ENCODE measurements at regions not wholly inside any gene's neighbourhood (a gene's known extent, or its start where the extent isn't known, plus 50 kb on each side); places are given as distances from the start of the nearest gene placed in this dataset.
"Not testable (repeated sequence)": the region's sequence is repeated elsewhere in the genome, so short reads cannot be mapped to it uniquely, and the experiment has no call there.

- Histone ChIP-seq H3K4me3 (no peak overlapping the region), H3K4me1 (replicated peaks) (peaks cover 45% of the 10 kb centered on the region), H3K27ac (no peak overlapping the region)
These were observed 89.0 kb upstream of the LHX1 start for GRCh38 chr17:36848008-36848902.

DNA sequence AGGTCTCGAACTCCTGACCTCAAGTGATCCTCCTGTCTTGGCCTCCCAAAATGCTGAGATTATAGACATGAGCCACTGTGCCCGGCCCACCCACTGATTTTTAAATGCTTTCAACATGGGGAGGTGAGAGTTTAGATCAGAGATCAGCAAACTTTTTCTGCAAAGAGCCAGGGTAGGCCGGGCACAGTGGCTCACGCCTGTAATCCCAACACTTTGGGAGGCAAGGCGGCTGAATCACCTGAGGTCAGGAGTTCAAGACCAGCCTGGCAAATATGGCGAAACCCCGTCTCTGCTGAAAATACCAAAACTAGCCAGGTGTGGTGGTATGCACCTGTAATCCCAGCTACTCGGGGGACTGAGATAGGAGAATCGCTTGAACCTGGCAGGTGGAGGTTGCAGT, 88.3 kb upstream of the LHX1 start:
- H3K4me3 ChIP-seq; H3K9me3 ChIP-seq (replicated peaks); DNase-seq (ENCODE audit: low read depth in 1 of 2, low spot score in 2 of 2); H3K36me3 ChIP-seq; H3K27ac ChIP-seq; H3K27me3 ChIP-seq (replicated peaks): not testable (repeated sequence)
- peaks cover 46% of the 10 kb centered on the region for H3K4me1 ChIP-seq (replicated peaks)

More at GRCh38 chr17:36848008-36848902, 89.0 kb upstream of the LHX1 start:
- Histone ChIP-seq H3K36me3 (no peaks in the 10 kb centered on the region), H3K9me3 (replicated peaks) (no peaks in the 10 kb centered on the region), H3K27me3 (replicated peaks) (no peaks in the 10 kb centered on the region)
- DNase-seq (ENCODE audit: low read depth in 1 of 2, low spot score in 2 of 2): no peak

DNA sequence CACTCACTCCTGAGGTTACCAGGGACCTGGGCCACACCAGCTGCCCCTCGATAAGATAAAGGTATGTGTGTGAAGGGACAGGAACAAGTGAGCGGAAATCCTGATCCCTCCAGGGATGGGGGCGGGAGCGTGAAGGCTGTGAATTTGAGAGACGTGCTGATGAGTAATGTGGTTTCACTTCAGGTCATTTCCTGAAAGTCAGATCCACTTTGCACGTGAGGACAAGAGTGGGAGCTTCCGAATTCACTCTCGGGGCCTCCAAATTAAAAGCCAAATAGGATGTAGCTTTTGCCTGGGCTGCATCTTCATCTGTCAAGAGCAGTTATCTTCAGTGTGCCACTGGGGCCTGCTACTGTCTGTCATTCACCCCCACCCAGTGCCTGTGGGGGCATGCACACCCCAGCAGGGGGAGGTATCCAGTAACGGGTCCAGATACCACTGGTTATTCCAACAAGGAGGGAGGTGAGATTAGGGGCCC, 87.4 kb upstream of the LHX1 start:
- peaks cover 46% of the 10 kb centered on the region for H3K4me1 ChIP-seq (replicated peaks)
- peak overlapping the region; percentile 89 for H3K27ac ChIP-seq
- no peaks in the 10 kb centered on the region for H3K9me3 ChIP-seq (replicated peaks)
- DNase-seq (ENCODE audit: low read depth in 1 of 2, low spot score in 2 of 2): peak; percentile 54 to 68
- H3K27me3 ChIP-seq (replicated peaks): no peaks in the 10 kb centered on the region
- no peaks in the 10 kb centered on the region for H3K36me3 ChIP-seq
- no peak overlapping the region for H3K4me3 ChIP-seq

GRCh38 chr17:36850790-36851189, 86.5 kb upstream of the LHX1 start:
- Histone ChIP-seq H3K4me3 (no peak overlapping the region), H3K4me1 (replicated peaks) (peaks cover 46% of the 10 kb centered on the region), H3K27me3 (replicated peaks) (no peaks in the 10 kb centered on the region), H3K27ac (peak overlapping the region; percentile 89), H3K9me3 (replicated peaks) (no peaks in the 10 kb centered on the region), H3K36me3 (no peaks in the 10 kb centered on the region)
- DNase-seq (ENCODE audit: low read depth in 1 of 2, low spot score in 2 of 2): peak; percentile 74 to 78

- Histone ChIP-seq H3K4me1 (replicated peaks) (peaks cover 46% of the 10 kb centered on the region), H3K4me3 (no peak overlapping the region), H3K36me3 (no peaks in the 10 kb centered on the region), H3K27me3 (replicated peaks) (no peaks in the 10 kb centered on the region), H3K27ac (peak overlapping the region; percentile 89), H3K9me3 (replicated peaks) (no peaks in the 10 kb centered on the region)
- DNase-seq (ENCODE audit: low read depth in 1 of 2, low spot score in 2 of 2): peak; percentile 61 to 80
These were observed 86.0 kb upstream of the LHX1 start for GRCh38 chr17:36851250-36851649.

DNA sequence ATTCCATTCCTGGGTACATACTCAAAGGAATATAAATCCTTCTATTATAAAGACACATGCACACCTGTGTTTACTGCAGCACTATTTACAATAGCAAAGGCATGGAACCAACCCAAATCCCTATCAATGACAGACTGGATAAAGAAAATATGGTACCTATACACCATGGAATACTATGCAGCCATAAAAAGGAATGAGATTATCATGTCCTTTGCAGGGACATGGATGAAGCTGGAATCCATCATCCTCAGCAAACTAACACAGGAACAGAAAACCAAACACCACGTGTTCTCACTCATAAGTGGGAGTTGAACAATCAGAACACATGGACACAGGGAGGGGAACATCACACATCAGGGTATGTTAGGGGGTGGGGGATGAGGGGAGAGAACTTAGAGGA, 84.8 kb upstream of the LHX1 start:
- H3K9me3 ChIP-seq (replicated peaks); H3K36me3 ChIP-seq; H3K27me3 ChIP-seq (replicated peaks); DNase-seq (ENCODE audit: low read depth in 1 of 2, low spot score in 2 of 2); H3K27ac ChIP-seq; H3K4me3 ChIP-seq: not testable (repeated sequence)
- H3K4me1 ChIP-seq (replicated peaks): peaks cover 40% of the 10 kb centered on the region

- no peak overlapping the region for H3K27ac ChIP-seq
These were observed 82.3 kb upstream of the LHX1 start for GRCh38 chr17:36854982-36855381.

DNA sequence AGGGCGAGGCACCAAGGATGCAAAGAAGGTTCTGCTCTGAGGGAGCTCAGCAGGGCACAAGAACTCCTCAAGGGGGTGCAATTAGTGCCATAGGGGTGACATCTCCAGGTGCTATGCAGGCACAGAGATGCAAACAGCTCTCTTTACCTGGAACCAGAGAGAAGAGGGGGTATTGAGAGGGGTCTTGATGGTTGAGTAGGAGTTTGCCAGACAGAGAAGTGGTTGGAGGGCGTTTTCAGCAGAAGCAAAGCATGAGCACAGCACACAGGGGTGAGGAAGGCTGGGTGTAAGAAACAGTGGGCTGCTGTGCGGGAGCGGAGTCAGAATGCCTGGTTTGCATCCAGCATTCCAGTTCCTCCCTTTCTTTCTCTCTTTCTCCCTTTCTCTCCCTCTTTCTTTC, 81.8 kb upstream of the LHX1 start:
- Histone ChIP-seq H3K27me3 (replicated peaks) (no peaks in the 10 kb centered on the region), H3K4me3 (no peak overlapping the region), H3K9me3 (replicated peaks) (no peaks in the 10 kb centered on the region), H3K27ac (no peak overlapping the region), H3K4me1 (replicated peaks) (peaks cover 26% of the 10 kb centered on the region), H3K36me3 (no peaks in the 10 kb centered on the region)
- no peak for DNase-seq (ENCODE audit: low read depth in 1 of 2, low spot score in 2 of 2)

More at GRCh38 chr17:36854982-36855381, 82.3 kb upstream of the LHX1 start:
- no peak for DNase-seq (ENCODE audit: low read depth in 1 of 2, low spot score in 2 of 2)
- Histone ChIP-seq H3K4me3 (no peak overlapping the region), H3K27me3 (replicated peaks) (no peaks in the 10 kb centered on the region), H3K9me3 (replicated peaks) (no peaks in the 10 kb centered on the region), H3K4me1 (replicated peaks) (peaks cover 31% of the 10 kb centered on the region), H3K36me3 (no peaks in the 10 kb centered on the region)

DNA sequence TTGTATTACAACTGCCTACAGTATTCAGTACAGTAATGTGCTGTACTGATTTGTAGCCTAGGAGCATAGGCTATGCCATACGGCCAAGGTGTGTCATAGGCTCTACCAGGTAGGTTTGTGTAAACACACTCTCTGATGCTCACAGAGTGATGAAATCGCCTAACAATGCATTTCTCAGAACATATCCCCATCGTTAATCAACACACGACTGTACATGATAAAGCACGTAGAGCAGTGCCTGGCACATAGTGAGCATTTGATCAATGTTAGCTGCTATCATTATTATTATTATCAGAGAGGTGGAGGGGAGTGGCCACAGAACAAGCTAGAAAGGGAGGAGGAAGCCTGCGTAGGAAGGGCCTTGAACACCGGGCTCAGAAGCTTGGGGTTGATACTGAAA, 81.1 kb upstream of the LHX1 start:
- Histone ChIP-seq H3K36me3 (no peaks in the 10 kb centered on the region), H3K9me3 (replicated peaks) (no peaks in the 10 kb centered on the region), H3K27ac (no peak overlapping the region), H3K4me3 (no peak overlapping the region), H3K27me3 (replicated peaks) (no peaks in the 10 kb centered on the region), H3K4me1 (replicated peaks) (peaks cover 18% of the 10 kb centered on the region)
- no peak for DNase-seq (ENCODE audit: low read depth in 1 of 2, low spot score in 2 of 2)

DNA sequence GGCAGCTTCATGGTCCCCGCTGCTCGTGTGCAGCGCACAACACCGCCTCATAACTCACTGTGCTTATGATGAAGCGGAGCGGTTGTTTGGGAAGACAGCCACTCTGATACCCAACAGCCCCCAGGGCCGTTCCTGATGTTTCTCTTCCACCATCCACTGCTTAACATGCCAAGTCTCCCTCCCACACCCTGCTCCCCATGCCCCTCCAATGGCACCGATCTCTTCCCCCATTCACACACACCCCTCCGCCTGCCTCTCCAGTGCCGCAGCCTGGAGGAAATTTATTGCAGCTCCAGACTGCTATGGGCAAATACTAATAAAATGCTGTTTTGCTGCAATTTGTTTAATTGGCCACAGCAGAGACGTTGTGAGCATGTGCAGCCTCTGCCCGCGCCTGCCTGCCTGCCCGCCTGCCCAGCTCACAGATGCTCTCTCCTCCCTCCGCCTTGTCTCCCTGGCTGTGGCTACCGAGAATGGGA, 80.3 kb upstream of the LHX1 start:
- Histone ChIP-seq H3K4me1 (replicated peaks) (peaks cover 12% of the 10 kb centered on the region), H3K27me3 (replicated peaks) (no peaks in the 10 kb centered on the region), H3K4me3 (no peak overlapping the region), H3K36me3 (no peaks in the 10 kb centered on the region), H3K27ac (no peak overlapping the region), H3K9me3 (replicated peaks) (no peaks in the 10 kb centered on the region)
- no peak for DNase-seq (ENCODE audit: low read depth in 1 of 2, low spot score in 2 of 2)

- no peak overlapping the region for H3K4me3 ChIP-seq
- no peaks in the 10 kb centered on the region for H3K27me3 ChIP-seq (replicated peaks)
- peaks cover 12% of the 10 kb centered on the region for H3K4me1 ChIP-seq (replicated peaks)
- no peak overlapping the region for H3K27ac ChIP-seq
- H3K36me3 ChIP-seq: no peaks in the 10 kb centered on the region
- no peaks in the 10 kb centered on the region for H3K9me3 ChIP-seq (replicated peaks)
- no peak for DNase-seq (ENCODE audit: low read depth in 1 of 2, low spot score in 2 of 2)
These were observed 79.6 kb upstream of the LHX1 start for GRCh38 chr17:36857698-36858097.

DNA sequence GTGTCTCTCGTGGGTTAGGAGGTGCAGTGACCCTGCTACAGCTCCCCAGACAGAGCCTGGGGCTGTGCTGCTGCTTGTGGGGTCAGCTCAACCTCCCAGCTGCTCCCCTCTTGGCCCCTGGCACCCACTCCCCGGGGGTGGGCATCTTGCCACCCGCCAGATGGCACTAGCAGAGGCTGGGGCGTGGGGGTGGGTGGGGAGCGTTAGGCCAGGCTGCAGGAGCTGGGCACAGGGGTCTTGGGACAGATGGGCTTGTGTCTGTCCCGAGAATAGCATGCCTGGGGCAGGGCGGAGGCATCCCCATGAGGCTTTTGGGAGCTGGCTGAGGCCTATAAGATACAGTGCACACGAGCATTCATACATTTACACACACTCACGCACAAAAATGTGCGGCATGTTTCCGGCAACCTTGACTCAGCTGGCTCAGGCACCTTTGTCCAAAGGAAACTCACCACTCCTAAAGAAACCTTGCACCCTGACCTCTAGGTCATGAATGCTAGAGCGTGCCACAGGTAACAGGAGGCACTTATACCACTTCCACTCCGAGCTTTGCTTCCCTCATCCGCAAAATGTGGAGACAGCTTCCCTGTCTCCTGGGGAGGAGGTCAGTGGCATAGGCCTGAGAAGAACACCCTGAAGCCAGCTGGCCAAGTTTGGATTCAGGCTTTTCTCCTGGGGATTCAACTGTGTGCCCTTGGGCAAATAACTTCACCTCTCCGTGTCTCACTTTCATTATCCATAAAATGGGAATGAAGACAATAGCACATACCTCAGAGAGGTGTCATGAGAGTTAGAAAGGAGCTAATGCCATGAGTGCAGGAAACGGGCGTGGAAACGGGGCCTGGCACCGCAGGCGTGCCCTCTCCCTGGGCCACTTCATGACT, 78.9 kb upstream of the LHX1 start:
- DNase-seq (ENCODE audit: low read depth in 1 of 2, low spot score in 2 of 2): no peak
- no peaks in the 10 kb centered on the region for H3K9me3 ChIP-seq (replicated peaks)
- H3K27me3 ChIP-seq (replicated peaks): no peaks in the 10 kb centered on the region
- H3K36me3 ChIP-seq: no peaks in the 10 kb centered on the region
- H3K4me3 ChIP-seq: no peak overlapping the region
- H3K4me1 ChIP-seq (replicated peaks): peaks cover 9% of the 10 kb centered on the region
- no peak overlapping the region for H3K27ac ChIP-seq

- Histone ChIP-seq H3K9me3 (replicated peaks) (no peaks in the 10 kb centered on the region), H3K27me3 (replicated peaks) (no peaks in the 10 kb centered on the region), H3K4me3 (no peak overlapping the region), H3K4me1 (replicated peaks) (peaks cover 9% of the 10 kb centered on the region), H3K36me3 (no peaks in the 10 kb centered on the region), H3K27ac (no peak overlapping the region)
- no peak for DNase-seq (ENCODE audit: low read depth in 1 of 2, low spot score in 2 of 2)
These were observed 78.3 kb upstream of the LHX1 start for GRCh38 chr17:36859003-36859300.

GRCh38 chr17:36859706-36860105, 77.6 kb upstream of the LHX1 start:
- Histone ChIP-seq H3K27me3 (replicated peaks) (no peaks in the 10 kb centered on the region), H3K36me3 (no peaks in the 10 kb centered on the region), H3K9me3 (replicated peaks) (no peaks in the 10 kb centered on the region), H3K27ac (no peak overlapping the region), H3K4me3 (no peak overlapping the region), H3K4me1 (replicated peaks) (peaks cover 9% of the 10 kb centered on the region)
- DNase-seq (ENCODE audit: low read depth in 1 of 2, low spot score in 2 of 2): no peak

Data from SJSA1 (cell line).